HG02970 (cell line): ENCODE measurements at regions not wholly inside any gene's neighbourhood (a gene's known extent, or its start where the extent isn't known, plus 50 kb on each side); places are given as distances from the start of the nearest gene placed in this dataset.

Experiments
- ATAC-seq: cut with Tn5 transposase; IDR thresholded peaks from one replicate; pipeline ENCODE4 v1.9.1; 2021; ENCODE audit warnings: mild to moderate bottlenecking, moderate library complexity, moderate number of reproducible peaks; ENCODE audit not compliant: unreplicated experiment, low FRiP score

GRCh38 chr4:15215109-15215508 is 212.7 kb upstream of the C1QTNF7 start:
- ATAC-seq: no peak

GRCh38 chr4:15226203-15226602 is 201.6 kb upstream of the C1QTNF7 start:
- no peak for ATAC-seq

DNA sequence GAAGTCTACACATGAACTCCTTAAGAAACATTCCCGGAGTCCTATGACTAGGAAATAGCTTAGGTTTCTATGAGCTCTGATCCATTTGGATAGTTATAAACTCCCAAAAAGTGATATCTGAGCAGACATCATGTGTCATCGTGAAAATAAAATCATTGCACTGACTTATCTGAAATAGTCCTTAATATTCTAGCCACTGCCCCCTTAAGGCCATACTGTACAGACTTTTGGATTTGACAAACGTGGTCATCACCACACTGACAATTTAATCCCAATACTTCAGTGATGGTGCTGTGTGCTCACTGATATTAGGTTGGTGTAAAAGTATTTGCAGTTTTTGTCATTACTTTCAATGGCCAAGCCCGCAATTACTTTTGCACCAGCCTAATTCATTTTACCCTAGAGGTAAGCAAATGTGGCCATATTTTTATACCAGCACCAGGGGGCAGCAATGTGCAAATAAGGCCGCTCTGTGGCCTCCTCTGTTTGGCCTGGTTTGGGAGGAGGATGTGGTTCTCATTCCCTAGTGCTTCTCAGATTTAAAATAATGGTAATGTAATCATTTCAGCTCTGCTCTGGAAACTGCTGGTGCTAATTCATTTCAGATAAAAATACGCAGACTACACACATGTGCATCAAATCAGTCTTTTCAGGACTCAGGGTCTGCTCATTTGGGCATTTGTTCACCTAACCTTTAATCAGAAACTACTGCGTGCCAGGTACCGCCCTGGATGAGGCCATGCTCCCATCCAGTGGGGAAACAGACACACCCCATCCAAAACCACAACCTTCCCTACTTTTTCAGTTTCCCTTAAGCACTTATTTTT is 196.4 kb upstream of the C1QTNF7 start:
- peak; percentile 72 for ATAC-seq

DNA sequence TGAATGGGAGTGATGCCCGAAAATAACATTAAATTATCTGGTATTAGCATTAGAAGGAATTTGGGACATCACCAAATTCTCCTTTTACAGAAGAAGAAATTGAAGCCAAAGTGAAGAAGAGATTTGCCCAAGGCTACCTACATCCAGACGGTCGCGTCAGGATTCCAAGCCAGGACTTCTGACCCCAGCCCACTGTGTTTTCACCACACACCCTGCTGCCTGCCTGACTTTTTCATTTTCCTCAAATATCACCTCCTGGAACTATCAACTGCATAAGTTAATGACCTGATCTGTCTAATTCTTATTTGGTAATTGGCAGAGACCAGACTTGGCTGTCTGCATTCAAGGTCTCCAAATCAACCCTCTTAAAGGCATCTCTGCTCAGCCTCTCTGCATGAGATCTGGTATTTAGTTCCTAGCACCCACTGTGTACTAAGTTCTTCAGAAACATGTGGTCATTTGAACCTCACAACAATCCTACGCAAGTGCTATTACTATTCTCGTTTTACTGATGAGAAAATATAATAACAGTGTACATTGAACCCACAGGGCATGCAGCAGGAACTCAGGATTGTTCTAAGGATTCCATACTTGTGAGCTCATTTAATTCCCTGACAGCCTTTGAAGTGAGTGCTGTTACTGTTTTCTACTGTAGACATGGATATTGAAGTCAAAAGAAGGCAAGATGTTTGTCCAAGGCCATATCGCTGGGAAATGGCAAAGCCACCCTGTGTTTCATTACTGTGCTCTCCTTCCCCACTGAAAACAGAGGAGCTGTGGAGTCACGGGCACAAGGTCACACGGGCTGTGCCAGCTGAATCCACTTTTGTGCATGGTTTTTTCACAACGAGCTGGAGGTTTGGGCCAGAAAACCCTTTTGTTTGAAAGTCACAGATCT is 195.2 kb upstream of the C1QTNF7 start:
- ATAC-seq: no peak

DNA sequence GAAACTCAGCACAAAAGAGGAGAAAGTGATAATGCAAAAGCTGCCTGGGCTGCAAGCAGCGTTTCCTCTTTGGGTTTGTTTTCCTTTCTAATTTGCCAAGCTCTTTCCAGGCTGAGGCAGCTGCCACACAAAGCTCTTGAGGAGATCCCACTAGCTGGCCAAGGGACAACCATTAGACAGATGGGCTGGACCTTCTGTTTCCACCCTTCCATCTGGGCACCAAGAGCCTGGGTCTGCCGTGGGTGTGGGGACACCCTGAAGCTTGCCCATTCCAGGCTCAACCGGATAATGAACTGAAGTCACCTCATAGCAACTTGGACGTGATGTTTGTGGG is 194.6 kb upstream of the C1QTNF7 start:
- no peak for ATAC-seq

DNA sequence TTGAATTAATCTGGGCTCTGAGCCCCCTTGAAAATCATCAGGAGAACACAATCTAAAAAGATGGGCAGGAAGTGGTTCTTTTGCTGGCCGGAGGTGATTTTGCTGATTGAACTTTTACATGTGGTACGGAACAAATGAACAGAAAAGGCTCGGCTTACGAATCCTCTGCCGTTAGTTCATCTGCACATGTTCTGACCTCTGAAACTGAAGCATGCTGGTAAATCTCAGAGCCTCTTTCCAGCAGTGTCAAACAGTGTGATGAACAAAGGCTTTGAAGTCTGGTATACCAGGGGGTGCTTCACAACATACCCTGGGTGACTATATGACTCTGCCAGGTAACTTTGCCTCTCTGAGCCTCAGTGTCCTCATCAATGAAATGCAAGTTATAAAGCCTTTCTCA is 194.2 kb upstream of the C1QTNF7 start:
- no peak for ATAC-seq

- ATAC-seq: no peak
These were observed 193.5 kb upstream of the C1QTNF7 start for GRCh38 chr4:15234116-15234855.

GRCh38 chr4:15234856-15235126 is 193.0 kb upstream of the C1QTNF7 start:
- no peak for ATAC-seq

GRCh38 chr4:15235135-15235534 is 192.7 kb upstream of the C1QTNF7 start:
- no peak for ATAC-seq

- ATAC-seq: no peak
These were observed 190.1 kb upstream of the C1QTNF7 start for GRCh38 chr4:15237648-15238230.

GRCh38 chr4:15238720-15239119 is 189.1 kb upstream of the C1QTNF7 start:
- ATAC-seq: no peak

DNA sequence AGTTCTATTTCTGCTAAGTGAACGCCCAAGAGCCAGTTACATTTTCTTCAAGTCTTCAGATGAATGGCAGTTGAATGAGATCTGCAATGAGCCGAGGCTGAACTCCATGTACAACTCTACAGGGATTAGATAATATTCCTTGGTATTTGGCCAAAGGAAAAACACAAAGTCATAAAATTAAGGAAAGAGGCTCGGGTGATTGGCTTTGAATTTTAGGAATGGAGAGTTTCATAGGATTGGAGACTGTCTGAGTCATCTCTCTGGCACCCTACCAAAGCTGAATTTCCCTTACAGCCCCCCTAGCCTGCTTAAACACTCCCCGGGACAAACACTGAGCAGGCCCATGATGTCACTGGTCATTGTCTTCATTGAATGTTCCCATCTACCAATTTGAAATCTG is 188.0 kb upstream of the C1QTNF7 start:
- ATAC-seq: no peak

- ATAC-seq: no peak
These were observed 187.1 kb upstream of the C1QTNF7 start for GRCh38 chr4:15240764-15241163.

DNA sequence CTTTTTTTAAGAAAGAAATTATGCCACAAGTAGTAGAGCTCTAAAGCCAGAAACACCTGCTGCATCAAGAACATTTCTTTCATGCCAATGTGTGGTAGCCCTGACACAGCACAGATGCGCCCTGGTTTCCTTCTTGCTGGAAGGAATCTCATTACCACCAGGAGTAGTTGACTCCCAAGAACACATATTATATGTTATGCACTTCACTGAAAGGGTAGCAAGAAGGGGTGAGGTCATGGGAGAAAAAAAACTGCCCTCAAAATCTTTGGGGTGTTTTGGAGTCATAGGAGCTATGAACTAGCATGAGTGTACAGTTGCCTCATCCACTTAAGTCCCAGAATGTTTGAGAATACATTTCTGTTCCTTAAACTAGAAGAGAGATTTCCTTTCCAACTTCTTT is 185.8 kb upstream of the C1QTNF7 start:
- no peak for ATAC-seq

GRCh38 chr4:15244354-15244753 is 183.5 kb upstream of the C1QTNF7 start:
- ATAC-seq: no peak

DNA sequence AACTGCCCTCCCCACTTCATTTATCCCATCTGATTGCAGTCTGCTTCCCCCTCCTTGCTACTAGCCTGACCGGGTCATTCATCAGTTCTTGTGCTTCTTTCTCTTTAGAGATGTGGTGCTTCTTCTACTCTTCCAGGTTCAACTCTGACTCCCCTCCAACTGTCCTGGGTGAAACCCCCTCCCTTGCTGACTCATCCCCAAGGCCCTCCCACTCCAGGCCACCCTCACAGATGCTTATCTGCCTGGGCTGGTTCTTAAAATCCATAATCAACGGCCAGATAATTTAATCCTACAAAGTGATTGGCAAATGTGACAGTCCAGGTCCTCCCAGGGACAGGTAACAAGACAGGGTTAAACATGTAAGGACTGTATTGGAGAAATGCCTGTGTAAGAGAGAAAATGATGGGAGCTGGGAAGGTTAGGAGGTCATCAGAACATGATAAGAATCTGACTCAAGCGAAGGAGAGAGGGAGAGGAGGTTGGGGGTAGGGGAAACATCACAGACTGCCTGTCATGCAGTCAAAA is 182.8 kb upstream of the C1QTNF7 start:
- no peak for ATAC-seq

GRCh38 chr4:15250021-15250441 is 177.8 kb upstream of the C1QTNF7 start:
- no peak for ATAC-seq

GRCh38 chr4:15253349-15253748 is 174.5 kb upstream of the C1QTNF7 start:
- peak; percentile 65 for ATAC-seq

DNA sequence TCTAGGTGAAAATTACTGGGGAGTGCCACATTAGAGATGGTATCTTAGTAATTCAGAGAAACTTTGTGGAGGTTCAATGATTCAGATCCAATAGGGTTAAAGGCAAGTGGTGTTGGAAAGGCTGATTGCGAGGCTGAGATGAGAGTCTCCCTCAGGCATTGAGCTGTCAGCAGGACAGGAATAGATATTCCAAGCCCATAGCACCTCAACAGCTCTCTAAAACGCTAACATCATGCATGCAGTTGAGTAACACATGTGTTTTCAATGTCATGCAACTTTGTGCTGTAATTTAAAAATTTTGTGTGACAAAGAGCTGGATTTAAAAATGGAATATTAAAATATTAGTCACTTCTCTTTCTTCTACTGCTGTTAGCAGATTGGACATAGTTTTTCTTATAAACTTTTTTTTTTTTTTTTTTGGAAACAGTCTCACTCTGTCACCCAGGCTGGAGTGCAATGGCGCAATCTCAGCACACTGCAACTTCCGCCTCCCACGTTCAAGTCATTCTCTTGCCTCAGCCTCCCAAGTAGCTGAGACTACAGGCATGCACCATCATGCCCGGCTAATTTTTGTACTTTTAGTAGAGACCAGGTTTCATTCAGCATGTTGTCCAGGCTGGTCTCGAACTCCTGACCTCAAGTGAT is 173.5 kb upstream of the C1QTNF7 start:
- no peak for ATAC-seq

DNA sequence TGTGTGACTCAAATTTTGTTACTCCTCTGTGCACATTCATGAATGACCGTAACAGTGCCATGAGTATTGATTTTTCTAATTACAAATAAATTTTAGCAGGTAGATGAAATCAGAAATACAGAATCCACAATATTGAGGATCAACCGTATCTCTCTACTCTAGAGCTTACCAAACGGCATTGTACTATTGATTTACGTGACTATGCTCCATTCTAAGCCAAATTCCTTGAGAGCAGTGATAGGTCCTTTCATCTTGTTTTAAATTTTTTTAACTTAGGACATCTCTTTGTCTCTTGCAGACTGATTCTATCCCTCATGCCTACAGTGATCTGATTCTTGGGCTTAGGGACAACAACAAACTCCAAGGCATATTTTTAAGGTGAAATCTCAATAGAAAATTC is 172.3 kb upstream of the C1QTNF7 start:
- ATAC-seq: no peak
